Mucosa of descending colon (tissue), 3 donors: ENCODE measurements at regions not wholly inside any gene's neighbourhood (a gene's known extent, or its start where the extent isn't known, plus 50 kb on each side); places are given as distances from the start of the nearest gene placed in this dataset.

Experiments
- ATAC-seq: fragments of 200-7000 bp; cut with Tn5 transposase; one replicate; pipeline ENCODE4 v1.9.1; 2020; ENCODE audit warnings: mild to moderate bottlenecking, moderate library complexity
- DNase-seq, 3 donors: peaks; one replicate each; pipeline ENCODE4 v3.0.0-alpha.2; 2020
- H3K36me3 ChIP-seq: fragments of 200-600 bp; one replicate; pipeline ENCODE4 v1.8.0; 2021; ENCODE audit warnings: low read depth, mild to moderate bottlenecking
- H3K4me1 ChIP-seq: fragments of 200-600 bp; one replicate; pipeline ENCODE4 v1.8.0; 2021; ENCODE audit warnings: low read depth, mild to moderate bottlenecking
- H3K4me3 ChIP-seq: fragments of 200-600 bp; one replicate; pipeline ENCODE4 v1.8.0; 2021; ENCODE audit warnings: mild to moderate bottlenecking
- H3K9me3 ChIP-seq: fragments of 200-600 bp; one replicate; pipeline ENCODE4 v1.8.0; 2021; ENCODE audit warnings: mild to moderate bottlenecking
- CTCF ChIP-seq: fragments of 200-600 bp; IDR thresholded peaks from one replicate; pipeline ENCODE4 v1.8.0; 2022; ENCODE audit warnings: antibody characterized with exemption, mild to moderate bottlenecking
- intact Hi-C, 2 donors: fragments of 100-400 bp; cut with DNase I in 1 of 2; cut with micrococcal nuclease in 1 of 2; formaldehyde crosslinking; loops; one replicate each; pipeline versions ENCODE4 v1.11.0 to v1.11.1; 2022; cut with DNase I, micrococcal nuclease
- donor health status: DM: no; HTN: no; CAD: no; lungs with moderate emphysema.
- donor health status: DM: no; HTN: no; CAD: no.
- donor health status: DM: no; HTN: yes; CAD: no.

GRCh38 chr14:87066221-87066817, 926.7 kb downstream of the GALC start:
- Histone ChIP-seq H3K9me3 (peaks cover 23% of the 10 kb centered on the region), H3K36me3 (no peaks in the 10 kb centered on the region), H3K4me1 (no peaks in the 10 kb centered on the region), H3K4me3 (no peak overlapping the region)
- intact Hi-C loops: no loop called here
- DNase-seq: no peak
- ATAC-seq: no peak
- TF ChIP-seq CTCF: no peak

GRCh38 chr14:87065366-87065765, 927.6 kb downstream of the GALC start:
- intact Hi-C loops: no loop called here
- no peak overlapping the region for H3K4me3 ChIP-seq
- peaks cover 14% of the 10 kb centered on the region for H3K9me3 ChIP-seq
- no peaks in the 10 kb centered on the region for H3K36me3 ChIP-seq
- DNase-seq: no peak
- no peak for ATAC-seq
- no peaks in the 10 kb centered on the region for H3K4me1 ChIP-seq
- no peak for TF ChIP-seq CTCF

GRCh38 chr14:87063181-87063580, 929.8 kb downstream of the GALC start:
- intact Hi-C loops: no loop called here
- peaks cover 28% of the 10 kb centered on the region for H3K9me3 ChIP-seq
- TF ChIP-seq CTCF: no peak
- H3K36me3 ChIP-seq: no peaks in the 10 kb centered on the region
- no peaks in the 10 kb centered on the region for H3K4me1 ChIP-seq
- ATAC-seq: no peak
- no peak for DNase-seq
- H3K4me3 ChIP-seq: no peak overlapping the region

- peaks cover 22% of the 10 kb centered on the region for H3K9me3 ChIP-seq
- H3K4me1 ChIP-seq: no peaks in the 10 kb centered on the region
- TF ChIP-seq CTCF: no peak
- intact Hi-C loops: no loop called here
- DNase-seq (no peak), ATAC-seq (no peak)
- no peaks in the 10 kb centered on the region for H3K36me3 ChIP-seq
- no peak overlapping the region for H3K4me3 ChIP-seq
Measured at GRCh38 chr14:87060405-87060804, 932.6 kb downstream of the GALC start.

- Histone ChIP-seq H3K9me3 (peaks cover 22% of the 10 kb centered on the region), H3K36me3 (no peaks in the 10 kb centered on the region), H3K4me3 (no peak overlapping the region), H3K4me1 (no peaks in the 10 kb centered on the region)
- DNase-seq (no peak), ATAC-seq (no peak)
- intact Hi-C loops: no loop called here
- TF ChIP-seq CTCF: no peak
Measured at GRCh38 chr14:87059060-87059839, 933.7 kb downstream of the GALC start.
